Urinary bladder (tissue), 3 donors: ENCODE measurements at regions not wholly inside any gene's neighbourhood (a gene's known extent, or its start where the extent isn't known, plus 50 kb on each side); places are given as distances from the start of the nearest gene placed in this dataset.
"Not testable (repeated sequence)": the region's sequence is repeated elsewhere in the genome, so short reads cannot be mapped to it uniquely, and the experiment has no call there.

Experiments
- DNase-seq: peaks from one replicate; pipeline ENCODE4 v3.0.0-alpha.2; 2015; ENCODE audit errors: extremely low spot score
- H3K27ac ChIP-seq: one replicate; pipeline ENCODE4 v1.5.1; 2013; ENCODE audit warnings: low read depth, mild to moderate bottlenecking, moderate library complexity
- H3K36me3 ChIP-seq: one replicate; pipeline ENCODE4 v1.6.1; 2013; ENCODE audit warnings: mild to moderate bottlenecking, moderate library complexity; ENCODE audit not compliant: insufficient read depth
- H3K4me1 ChIP-seq: one replicate; pipeline ENCODE4 v1.6.1; 2013; ENCODE audit warnings: mild to moderate bottlenecking, moderate library complexity; ENCODE audit not compliant: insufficient read depth
- H3K4me3 ChIP-seq: one replicate; pipeline ENCODE4 v1.5.1; 2013; ENCODE audit warnings: low read depth, low read length
- WGBS: extraction: QIAGEN DNeasy Blood & Tissue Kit; methylation state at CpG from one replicate; pipeline ENCODE4 v1.1.7; 2013; 5-methylcytosine and 5-hydroxymethylcytosine counted together
- donor health status: healthy with polysubstance abuse.
- donor health status: healthy.

- 97% methylated on average over 5 of the region's 5 CpGs for WGBS
- H3K36me3 ChIP-seq = no peaks in the 10 kb centered on the region
- no peak for DNase-seq
Measured at GRCh38 chr16:27645396-27645795, 95.5 kb downstream of the KATNIP start.

DNA sequence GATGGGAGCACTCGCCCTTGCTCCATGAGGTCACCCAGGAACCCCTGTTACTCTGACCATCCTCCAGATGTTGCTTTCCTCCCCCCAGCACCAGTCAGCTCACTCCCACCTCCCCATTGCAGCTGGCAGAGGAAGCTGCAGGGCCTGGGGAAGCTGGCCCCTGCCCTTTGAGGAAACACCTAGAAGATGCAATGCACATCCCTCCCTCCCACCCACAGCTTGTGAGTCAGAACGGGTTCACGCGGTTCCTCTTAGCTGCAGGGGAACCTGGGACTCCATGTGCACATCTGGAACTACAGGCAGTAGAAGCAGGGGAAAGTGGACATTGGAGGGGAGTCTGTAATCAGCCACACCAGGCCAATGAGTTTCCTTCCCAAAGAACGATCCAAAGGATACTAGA, 96.9 kb downstream of the KATNIP start:
- 70% methylated on average over 5 of the region's 5 CpGs for WGBS
- Histone ChIP-seq H3K27ac (no peak overlapping the region), H3K4me1 (no peaks in the 10 kb centered on the region), H3K36me3 (no peaks in the 10 kb centered on the region), H3K4me3 (no peak overlapping the region)
- no peak for DNase-seq

More at GRCh38 chr16:27645396-27645795, 95.5 kb downstream of the KATNIP start:
- Histone ChIP-seq H3K4me1 (no peaks in the 10 kb centered on the region), H3K4me3 (no peak overlapping the region), H3K27ac (no peak overlapping the region)

GRCh38 chr16:27649021-27649420, 99.1 kb downstream of the KATNIP start:
- DNase-seq = no peak
- no peaks in the 10 kb centered on the region for H3K36me3 ChIP-seq
- no peaks in the 10 kb centered on the region for H3K4me1 ChIP-seq
- WGBS = 90% methylated on average over 7 of the region's 7 CpGs
- no peak overlapping the region for H3K4me3 ChIP-seq
- H3K27ac ChIP-seq = no peak overlapping the region

DNA sequence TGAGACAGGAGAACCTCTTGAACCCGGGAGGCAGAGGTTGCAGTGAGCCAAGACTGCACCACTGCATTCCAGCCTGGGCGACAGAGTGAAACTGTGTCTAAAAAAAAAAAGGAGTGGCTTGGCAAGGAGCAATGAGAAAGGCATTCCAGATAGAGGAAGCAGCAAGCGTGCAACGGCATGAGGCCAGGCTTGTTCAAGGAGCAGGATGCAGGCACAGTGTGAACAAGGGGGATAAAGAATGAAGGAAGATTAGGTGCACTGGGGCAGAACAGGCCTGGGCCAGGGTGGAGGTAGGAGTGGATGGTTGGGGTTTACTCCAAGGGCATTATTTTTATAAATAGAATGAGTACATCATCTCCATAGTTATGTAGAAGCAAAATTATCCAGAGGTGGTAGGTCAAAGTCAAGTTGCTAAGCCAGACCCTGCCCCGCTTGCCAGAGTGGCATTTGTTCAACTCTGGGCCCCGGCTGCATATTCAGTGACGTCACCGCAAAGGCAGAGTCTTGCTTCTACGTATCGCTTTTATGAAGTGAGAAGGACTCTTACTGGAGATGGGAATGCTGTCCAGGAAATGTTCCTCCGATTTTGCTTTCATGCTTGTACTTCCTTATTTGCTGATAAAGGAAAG, 100.2 kb downstream of the KATNIP start:
- WGBS = 36% methylated on average over 11 of the region's 11 CpGs
- Histone ChIP-seq H3K27ac (no peak overlapping the region), H3K36me3 (no peaks in the 10 kb centered on the region)

DNA sequence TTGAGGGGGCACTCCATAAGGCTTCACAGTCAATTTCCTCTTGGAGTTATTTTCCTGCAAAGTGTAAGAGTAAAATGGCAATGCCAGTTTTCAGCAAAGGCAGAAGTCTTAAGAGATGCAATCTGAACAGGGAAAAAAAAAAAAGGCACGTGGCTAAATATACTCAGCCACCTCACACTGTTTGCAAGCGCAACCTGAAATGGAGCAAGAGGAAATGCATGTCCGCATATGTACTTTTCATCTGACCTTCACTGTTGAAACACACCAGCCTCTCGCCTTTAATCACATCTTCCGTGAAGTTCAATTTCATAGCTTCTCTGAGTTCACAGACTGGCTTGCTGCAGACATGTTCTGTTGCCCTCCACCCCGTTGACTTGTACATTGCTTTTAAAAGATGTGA, 101.4 kb downstream of the KATNIP start:
- no peak overlapping the region for H3K4me3 ChIP-seq
- WGBS = 82% methylated on average over 6 of the region's 6 CpGs
- no peak overlapping the region for H3K27ac ChIP-seq
- DNase-seq = no peak
- H3K4me1 ChIP-seq = no peaks in the 10 kb centered on the region
- H3K36me3 ChIP-seq = peaks cover 1% of the 10 kb centered on the region

More for the DNA sequence above, 100.2 kb downstream of the KATNIP start:
- no peak for DNase-seq
- Histone ChIP-seq H3K4me1 (no peaks in the 10 kb centered on the region), H3K4me3 (no peak overlapping the region)

DNA sequence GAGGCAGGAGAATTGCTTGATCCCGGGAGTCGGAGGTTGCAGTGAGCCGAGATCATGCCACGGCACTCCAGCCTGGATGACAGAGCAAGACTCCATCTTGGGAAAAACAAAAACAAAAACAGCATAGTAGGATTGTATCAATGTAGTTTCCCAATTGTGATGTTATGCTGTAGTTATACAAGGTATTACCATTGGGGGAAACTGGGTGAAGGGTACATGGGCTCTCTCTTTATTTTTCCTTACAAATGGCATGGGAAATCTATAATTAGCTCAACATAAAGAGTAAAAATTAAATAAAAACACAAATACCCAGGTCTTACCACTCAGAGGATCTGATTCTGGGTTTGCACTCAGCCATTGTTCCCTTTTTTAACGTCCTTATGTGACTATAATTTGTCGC, 107.9 kb downstream of the KATNIP start:
- Histone ChIP-seq H3K36me3 (peaks cover 5% of the 10 kb centered on the region), H3K4me3 (no peak overlapping the region), H3K27ac (no peak overlapping the region), H3K4me1 (no peaks in the 10 kb centered on the region)
- DNase-seq = no peak
- 97% methylated on average over 6 of the region's 6 CpGs for WGBS

- Histone ChIP-seq H3K36me3 (peaks cover 4% of the 10 kb centered on the region), H3K4me3 (no peak overlapping the region), H3K4me1 (no peaks in the 10 kb centered on the region), H3K27ac (no peak overlapping the region)
- DNase-seq = no peak
- 100% methylated on average over 4 of the region's 4 CpGs for WGBS
Measured at GRCh38 chr16:27660507-27660906, 110.6 kb downstream of the KATNIP start.

DNA sequence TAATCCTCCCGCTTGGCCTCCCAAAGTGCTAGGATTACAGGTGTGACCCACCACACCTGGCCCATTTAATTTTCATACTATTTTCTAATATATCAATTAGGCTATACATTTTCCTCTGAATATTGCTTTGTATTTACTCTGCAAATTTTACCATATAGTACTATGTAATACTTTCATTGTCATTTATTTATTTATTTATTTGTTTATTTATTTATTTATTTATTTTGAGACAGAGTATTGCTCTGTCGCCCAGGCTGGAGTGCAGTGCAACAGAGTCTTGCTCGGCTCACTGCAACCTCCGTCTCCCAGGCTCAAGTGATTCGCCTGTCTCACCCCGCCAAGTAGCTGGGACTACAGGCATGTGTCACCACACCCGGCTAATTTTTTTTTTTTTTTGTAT, 113.3 kb downstream of the KATNIP start:
- H3K4me1 ChIP-seq, H3K27ac ChIP-seq, H3K36me3 ChIP-seq, DNase-seq, H3K4me3 ChIP-seq: not testable (repeated sequence)
- WGBS = 99% methylated on average over 7 of the region's 7 CpGs

DNA sequence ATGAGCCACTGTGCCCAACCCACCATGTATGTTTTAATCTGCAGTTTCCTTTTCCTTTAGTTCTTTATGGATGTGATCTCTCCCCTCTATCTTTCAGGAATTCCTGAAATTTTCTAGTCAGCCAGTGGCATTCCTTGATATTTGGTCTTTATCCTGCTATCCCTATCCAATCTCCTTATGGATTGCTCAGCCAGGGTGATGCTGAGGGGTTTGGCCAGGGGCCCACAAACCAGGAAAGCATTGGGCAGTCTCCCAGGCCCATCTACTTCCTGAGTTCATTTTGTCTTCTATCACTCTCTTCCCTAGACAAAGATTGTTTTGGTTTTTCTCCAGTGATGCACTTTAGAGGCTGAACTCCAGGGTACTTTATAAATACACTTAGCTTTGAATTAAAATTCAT, 115.9 kb downstream of the KATNIP start:
- Histone ChIP-seq H3K27ac (no peak overlapping the region), H3K36me3 (no peaks in the 10 kb centered on the region), H3K4me1 (no peaks in the 10 kb centered on the region), H3K4me3 (no peak overlapping the region)
- DNase-seq = no peak

DNA sequence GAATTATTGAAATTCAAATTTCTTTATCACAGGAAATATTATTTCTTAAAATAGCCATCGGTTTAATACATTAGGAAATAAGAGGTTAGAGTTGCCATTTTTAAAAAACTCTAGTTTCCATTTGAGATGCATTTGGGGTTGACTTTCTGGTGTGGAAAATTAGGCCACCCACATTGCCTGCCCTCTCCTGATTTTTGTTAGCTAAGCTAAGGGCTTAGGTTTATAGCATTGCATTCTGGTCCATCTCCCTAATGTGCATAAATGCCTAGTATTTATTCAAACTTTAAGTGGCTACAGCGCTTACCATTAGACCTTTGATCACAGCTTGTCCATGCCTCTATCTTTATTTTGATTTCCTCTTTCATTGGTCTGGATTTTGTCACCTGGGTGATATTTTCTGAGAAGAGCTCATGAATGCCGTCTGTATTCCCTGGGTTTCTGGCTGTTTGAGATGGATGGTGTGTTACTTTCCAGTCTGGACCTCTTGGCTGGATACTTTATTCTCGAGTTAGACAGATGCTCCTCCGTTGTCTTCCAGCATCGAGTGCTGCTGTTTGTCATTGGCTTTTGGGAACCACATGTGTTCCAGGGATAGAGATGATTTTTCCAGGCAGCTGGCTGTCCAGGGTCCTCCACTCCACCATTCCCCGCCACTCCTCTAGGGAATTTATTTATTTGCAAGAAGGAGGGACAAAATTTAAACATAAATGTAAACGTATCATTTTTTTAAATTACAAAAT, 120.3 kb downstream of the KATNIP start:
- H3K4me3 ChIP-seq = no peak overlapping the region
- 54% methylated on average over 8 of the region's 8 CpGs for WGBS
- H3K4me1 ChIP-seq = no peaks in the 10 kb centered on the region
- H3K36me3 ChIP-seq = no peaks in the 10 kb centered on the region
- no peak for DNase-seq
- H3K27ac ChIP-seq = no peak overlapping the region

DNA sequence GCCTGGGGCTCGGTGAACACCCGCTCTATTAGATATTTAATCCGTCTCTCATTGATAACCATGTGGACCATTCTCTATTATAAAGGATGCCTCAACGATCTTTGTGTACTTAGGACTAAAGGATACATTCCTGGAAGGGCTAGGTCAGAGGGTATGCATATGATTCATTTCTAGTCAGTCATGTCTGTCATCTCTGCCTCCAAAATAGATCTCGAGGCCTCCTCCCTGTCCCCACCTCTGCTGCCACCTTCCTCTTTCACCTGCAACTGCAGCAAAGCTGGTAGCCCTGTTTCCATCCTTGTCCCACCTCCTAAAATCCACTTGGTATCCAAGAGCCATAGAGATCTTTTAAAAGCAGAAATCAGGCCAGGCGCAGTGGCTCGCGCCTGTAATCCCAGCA, 121.5 kb downstream of the KATNIP start:
- Histone ChIP-seq H3K27ac (no peak overlapping the region), H3K4me3 (no peak overlapping the region), H3K36me3 (no peaks in the 10 kb centered on the region), H3K4me1 (no peaks in the 10 kb centered on the region)
- no peak for DNase-seq
- 94% methylated on average over 8 of the region's 8 CpGs for WGBS

DNA sequence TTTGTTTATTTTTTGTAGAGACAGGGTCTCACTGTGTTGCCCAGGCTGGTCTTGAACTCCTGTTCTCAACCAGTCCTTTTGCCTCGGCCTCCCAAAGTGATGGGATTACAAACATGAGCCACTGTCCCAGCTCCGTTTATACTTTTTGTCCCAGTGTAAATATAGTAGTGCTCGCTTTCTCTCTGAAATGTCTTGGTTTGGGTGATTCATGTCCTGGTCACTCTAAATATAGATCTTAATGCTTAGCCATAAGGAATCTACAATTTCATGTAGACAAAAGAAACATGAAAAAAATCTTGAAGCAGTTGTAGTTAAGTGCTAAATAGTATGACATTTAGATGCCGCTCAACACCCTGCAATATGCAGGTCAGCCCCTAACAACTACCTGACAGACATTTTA, 126.9 kb downstream of the KATNIP start:
- 65% methylated on average over 4 of the region's 4 CpGs for WGBS
- no peak for DNase-seq
- Histone ChIP-seq H3K36me3 (no peaks in the 10 kb centered on the region), H3K27ac (no peak overlapping the region), H3K4me1 (no peaks in the 10 kb centered on the region), H3K4me3 (no peak overlapping the region)

- no peak overlapping the region for H3K27ac ChIP-seq
- 52% methylated on average over 3 of the region's 3 CpGs for WGBS
- no peak for DNase-seq
- H3K4me3 ChIP-seq = no peak overlapping the region
- no peaks in the 10 kb centered on the region for H3K36me3 ChIP-seq
- H3K4me1 ChIP-seq = no peaks in the 10 kb centered on the region
Measured at GRCh38 chr16:27677263-27677662, 127.3 kb downstream of the KATNIP start.

- Histone ChIP-seq H3K4me1 (no peaks in the 10 kb centered on the region), H3K27ac (no peak overlapping the region), H3K36me3 (no peaks in the 10 kb centered on the region), H3K4me3 (no peak overlapping the region)
- no peak for DNase-seq
- 92% methylated on average over 3 of the region's 3 CpGs for WGBS
Measured at GRCh38 chr16:27678955-27679354, 129.0 kb downstream of the KATNIP start.
